ENCODE measurements at regions not wholly inside any gene's neighbourhood (a gene's known extent, or its start where the extent isn't known, plus 50 kb on each side); places are given as distances from the start of the nearest gene placed in this dataset.
A peak's percentile ranks its signal among the peaks of the same experiment; 100 is the strongest.
"Not testable (repeated sequence)": the region's sequence is repeated elsewhere in the genome, so short reads cannot be mapped to it uniquely, and the experiment has no call there.

DNA sequence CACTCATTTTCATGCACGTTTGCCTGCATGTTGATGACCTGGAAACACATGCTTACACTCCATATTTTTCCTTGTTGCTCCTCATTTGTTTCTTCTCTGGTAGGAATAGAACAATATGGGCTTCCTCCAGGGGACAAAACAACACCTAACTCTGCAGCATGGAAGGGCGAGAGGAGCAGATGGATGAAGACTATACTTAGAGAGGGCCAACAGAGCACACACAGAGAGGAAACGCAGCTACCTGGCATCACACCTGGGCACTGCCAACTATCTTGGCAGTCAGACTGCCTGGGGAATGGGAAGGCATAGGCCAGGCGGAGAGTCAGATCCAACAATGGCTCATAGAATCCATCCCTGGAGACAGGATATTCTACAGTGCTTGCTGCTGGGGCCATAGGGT is 290.9 kb downstream of the CD83 start:
- no peak for DNase-seq

DNA sequence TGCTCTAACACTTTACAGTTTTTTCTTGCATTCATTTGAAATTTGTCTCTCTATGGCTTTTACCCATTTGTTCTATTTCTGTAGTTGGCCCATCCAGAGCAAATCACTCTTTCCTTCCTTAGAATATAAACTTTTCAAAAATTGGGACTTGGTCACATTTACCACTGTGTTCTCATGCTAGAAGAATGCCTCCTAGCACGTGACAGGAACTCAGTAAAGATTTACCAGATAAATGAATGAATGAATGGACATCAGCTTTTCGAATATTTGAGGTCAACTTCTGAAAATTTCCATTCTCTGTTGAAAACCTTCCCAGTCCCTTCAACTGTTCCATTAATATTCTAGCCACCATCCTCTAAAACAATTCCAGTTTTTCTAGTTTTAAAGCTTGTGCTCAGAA is 294.5 kb downstream of the CD83 start:
- DNase-seq, result no peak

- no peak for DNase-seq
Observed at GRCh38 chr6:14415452-14415851, 297.9 kb downstream of the CD83 start.

- DNase-seq, result no peak
Observed at GRCh38 chr6:14417377-14417776, 299.8 kb downstream of the CD83 start.

DNA sequence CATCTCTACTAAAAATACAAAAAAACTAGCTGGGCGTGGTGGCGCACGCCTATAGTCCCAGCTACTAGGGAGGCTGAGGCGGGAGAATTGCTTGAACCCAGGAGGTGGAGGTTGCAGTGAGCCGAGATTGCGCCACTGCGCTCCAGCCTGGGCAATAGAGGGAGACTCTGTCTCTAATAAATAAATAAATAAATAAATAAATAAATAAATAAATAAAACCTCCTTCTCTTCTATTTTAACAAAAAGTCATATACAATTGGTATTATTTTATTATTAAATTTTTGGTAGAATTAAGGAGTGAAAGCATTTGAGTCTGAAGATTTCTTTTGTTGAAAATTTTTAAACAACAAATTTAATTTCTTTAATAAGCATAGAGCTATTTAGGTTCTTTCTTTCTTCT is 301.7 kb downstream of the CD83 start:
- DNase-seq, result not testable (repeated sequence)

DNA sequence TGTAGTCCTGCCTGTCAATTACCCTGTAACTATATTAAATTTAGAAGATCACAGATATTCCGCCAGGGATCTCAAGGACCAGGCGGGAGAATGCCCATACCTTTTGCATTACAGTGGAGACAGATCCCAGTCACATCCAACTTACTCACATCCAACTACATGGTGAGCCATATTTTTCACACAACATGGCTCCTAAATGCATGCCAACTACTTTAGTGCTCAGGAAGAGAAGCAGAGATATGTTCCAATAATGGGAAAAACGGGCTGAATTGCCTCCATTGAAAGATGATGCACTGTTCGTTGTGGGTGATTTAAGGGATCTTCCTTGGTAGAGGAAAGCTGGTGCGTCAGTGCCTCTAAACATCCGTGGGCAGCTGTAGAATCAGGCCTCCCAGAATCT is 304.5 kb downstream of the CD83 start:
- DNase-seq, result no peak

DNA sequence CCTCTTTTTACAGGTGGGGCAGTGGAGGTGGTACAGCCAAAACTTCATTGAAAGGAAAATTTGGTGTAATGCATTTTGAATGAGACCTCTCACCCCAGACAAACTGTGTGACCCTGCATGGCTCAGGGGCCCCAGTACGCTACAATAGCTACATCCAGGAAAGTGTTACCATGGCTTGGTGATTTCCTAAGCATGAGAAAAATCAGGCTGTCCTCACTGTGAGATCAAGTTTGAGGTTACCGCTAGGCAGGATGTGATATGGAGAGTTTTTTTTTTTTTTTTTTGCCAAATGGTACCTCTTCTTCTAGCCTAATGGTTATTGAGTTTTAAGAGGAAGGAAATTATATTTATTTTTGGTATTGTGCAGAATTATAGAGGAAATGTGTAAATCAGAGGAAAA is 305.3 kb downstream of the CD83 start:
- DNase-seq, result no peak

- no peak for DNase-seq
Observed at GRCh38 chr6:14423330-14423729, 305.8 kb downstream of the CD83 start.

DNA sequence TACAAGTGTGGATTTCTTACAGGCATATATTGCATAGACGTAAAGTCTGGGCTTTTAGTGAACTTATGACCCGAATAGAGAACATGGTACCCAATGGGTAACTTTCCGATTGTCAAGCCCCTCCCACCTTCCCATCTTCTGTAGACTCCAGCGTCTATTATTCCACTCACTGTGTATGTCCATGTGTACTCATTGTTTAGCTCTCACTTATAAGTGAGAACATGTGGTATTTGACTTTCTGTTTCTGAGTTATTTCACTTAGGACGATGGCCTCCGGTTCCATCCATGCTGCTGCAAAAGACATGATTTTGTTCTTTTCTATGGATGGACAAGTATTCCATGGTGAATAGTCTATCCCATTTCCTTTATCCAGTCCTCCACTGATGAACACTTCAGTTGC is 306.4 kb downstream of the CD83 start:
- no peak for DNase-seq

GRCh38 chr6:14425805-14426204 is 308.2 kb downstream of the CD83 start:
- DNase-seq, result no peak

DNA sequence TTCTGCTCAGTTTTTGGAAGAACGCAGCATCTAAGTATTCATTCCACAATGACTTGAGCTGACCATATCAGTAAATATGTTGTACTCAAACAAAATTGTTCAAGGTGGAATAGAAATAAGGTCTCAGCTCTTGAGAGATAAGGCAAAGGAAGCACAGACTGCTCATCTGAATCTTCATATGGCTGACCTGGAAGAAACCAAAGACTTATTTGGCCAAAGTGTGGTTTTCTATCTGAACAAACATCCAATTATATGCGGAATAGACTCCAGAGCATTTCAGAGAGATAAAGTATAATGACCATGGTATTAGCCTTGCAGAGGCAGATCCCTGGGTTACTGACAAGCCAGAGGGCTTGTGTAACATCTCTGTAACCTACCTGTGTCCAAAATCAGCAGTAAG is 308.7 kb downstream of the CD83 start:
- no peak for DNase-seq

DNA sequence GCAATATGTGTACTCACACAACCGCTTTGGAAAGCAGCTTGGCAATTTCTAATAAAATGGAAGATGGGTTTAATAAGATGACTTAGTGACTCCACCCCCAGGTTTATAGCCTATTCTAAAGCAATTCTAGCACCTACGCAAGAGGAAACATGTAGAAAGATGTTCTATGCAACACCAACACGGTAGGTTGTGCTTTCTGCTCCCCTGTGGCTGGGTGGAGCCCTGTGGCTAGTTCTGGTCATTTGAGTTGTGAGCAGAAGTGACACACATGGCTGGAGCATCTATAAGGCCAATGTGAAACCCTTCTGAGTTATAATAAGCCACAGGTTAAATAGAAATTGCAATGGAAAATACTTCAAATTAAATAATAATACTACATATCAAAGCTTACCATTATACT is 310.7 kb downstream of the CD83 start:
- no peak for DNase-seq

GRCh38 chr6:14429396-14429795 is 311.8 kb downstream of the CD83 start:
- no peak for DNase-seq

DNA sequence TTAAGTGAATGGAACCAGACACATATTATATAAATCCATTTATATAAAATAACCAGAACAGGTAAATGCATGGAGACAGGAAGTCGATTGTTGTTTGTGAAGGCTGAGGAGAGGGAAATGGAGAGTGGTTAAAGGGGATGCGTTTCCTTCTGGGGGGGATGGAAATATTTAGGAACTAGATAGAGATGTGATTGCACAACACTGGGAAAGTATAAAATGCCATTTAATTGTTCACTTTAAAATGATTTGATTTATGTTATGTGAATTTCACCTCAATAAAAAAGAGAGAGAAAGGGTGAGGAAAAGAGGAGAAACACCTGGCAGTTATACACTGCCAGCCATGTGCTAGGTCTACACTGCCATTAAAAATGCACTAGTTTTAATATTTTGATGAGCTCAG is 312.6 kb downstream of the CD83 start:
- DNase-seq, result no peak

DNA sequence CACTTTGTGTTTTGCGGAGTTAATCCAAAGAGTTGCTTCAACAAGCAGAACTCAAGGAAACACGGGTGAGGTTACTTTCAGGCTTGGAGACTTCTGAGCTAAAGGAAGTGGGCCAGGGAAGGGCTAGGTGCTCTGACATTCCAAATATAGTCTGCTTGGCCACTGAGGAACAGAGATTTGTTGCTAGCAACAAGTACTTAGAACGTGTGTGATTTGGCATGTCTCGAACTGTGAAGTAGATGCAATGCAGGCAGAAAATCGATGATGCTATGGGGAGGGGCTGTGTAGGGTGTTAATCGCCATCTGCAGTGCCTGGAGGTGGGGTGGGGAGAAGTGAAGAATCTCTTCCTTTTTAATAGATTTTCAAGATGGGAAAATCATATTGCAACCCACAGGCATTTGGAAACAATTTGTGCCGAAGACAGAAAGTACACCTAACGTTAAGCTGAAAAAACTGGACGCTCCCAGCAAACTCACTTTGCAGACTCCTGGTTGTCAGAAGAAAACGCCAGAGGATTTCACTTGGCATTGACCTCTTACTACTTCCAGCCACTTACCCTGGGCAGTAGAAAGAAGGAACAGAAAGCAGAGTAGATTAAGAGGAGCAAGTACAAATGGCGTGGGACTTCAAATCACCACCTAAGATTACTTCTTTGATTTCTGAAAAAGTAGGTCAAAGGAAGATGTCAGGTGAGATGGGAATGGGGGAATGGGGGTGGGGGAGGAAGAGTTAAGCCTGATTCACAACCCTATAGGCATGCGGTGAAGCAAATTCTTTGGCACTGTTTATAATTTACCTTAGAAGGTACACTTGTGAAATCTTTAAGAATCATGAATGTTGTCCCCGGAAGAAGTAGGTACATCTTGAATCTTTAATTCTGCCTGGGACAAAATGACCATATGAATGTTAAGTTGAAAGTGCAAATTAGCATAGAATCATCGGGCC is 314.1 kb downstream of the CD83 start:
- DNase-seq, result no peak

DNA sequence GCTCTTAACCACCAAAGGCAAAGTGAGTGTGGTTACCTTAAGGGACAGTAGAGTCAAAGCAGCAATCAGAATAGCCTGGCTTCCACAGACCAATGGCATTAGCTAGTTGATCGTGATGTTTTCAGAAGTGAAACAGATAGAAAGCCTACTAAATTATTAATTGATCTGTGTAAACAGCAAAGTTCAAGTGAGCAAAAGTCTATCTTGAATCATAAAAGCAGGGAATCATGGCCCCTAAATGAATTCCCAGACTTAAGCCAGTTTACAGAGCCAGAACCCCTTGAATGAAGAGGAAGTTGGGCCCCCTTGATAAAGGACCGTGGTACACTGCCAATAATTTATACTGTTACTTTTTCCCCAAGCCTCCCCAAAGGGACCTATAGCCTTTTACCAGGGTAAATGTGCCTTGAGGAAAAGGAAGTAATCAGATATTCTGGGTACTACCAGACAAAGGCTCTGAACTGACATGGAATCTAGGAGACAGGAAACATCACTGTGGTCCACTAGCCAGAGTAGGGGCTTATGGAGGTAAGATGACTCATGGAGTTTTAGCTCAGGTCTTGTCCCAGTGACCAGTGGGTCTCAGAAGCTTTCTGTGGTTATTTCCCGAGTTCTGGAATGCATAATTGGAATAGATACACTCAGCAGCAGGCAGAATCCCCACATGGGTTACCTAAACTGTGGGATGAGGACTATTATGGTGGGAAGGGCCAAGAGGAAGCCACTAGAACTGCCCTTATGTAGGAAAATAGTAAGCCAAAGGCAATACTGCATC is 317.5 kb downstream of the CD83 start:
- DNase-seq, result no peak

GRCh38 chr6:14436592-14437132 is 319.1 kb downstream of the CD83 start:
- no peak for DNase-seq

DNA sequence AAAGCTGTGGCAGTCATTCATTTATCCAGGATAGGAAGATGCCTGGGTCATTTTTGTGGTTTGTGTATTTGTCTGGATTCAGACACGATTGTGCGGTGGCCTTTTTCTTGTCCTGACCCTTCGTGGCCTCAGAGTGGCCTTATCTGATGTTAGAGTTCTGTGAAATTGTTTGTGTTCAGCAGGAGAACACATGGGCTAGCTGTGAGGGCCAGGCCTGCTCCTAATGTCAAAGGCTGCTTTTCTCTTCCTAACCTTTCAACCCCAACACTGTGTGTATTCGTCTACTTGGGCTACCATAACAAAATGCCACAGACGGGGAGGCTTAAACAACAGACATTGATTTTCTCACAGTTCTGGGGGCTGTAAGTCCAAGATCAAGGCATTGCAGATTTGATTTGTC is 321.8 kb downstream of the CD83 start:
- no peak for DNase-seq

- DNase-seq, result no peak
Observed at GRCh38 chr6:14440215-14440910, 322.8 kb downstream of the CD83 start.

GRCh38 chr6:14440940-14441781 is 323.6 kb downstream of the CD83 start:
- peak; percentile 82 for DNase-seq

- peak; percentile 44 for DNase-seq
Observed at GRCh38 chr6:14442242-14442641, 324.7 kb downstream of the CD83 start.

GRCh38 chr6:14443629-14444268 is 326.2 kb downstream of the CD83 start:
- DNase-seq, result no peak

Data from eye (tissue), 1 donor.